HG03575 (cell line): ENCODE measurements at regions not wholly inside any gene's neighbourhood (a gene's known extent, or its start where the extent isn't known, plus 50 kb on each side); places are given as distances from the start of the nearest gene placed in this dataset.
"Not testable (repeated sequence)": the region's sequence is repeated elsewhere in the genome, so short reads cannot be mapped to it uniquely, and the experiment has no call there.

Experiments
- ATAC-seq: cut with Tn5 transposase; IDR thresholded peaks from one replicate; pipeline ENCODE4 v1.9.1; 2021; ENCODE audit not compliant: unreplicated experiment, insufficient number of reproducible peaks, low FRiP score; ENCODE audit errors: extremely low read depth

DNA sequence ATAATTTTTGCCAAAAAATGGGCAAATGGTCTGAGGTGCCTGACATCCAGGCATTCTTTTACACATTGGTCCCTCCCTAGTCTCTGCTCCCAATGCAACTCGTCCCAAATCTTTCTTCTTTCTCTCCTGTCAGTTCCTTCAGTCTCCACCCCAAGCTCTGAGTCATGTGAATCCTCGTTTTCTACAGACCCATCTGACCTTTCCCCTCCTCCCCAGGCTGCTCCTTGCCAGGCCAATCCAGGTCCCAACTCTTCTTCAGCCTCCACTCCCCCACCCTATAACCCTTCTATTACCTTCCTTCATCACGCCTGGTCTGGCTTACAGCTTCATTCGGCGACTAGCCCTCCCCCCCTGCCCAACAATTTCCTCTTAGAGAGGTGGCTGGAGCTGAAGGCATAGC lies 55.3 kb downstream of the BBS10 start:
- not testable (repeated sequence) for ATAC-seq

- ATAC-seq, result not testable (repeated sequence)
Observed at GRCh38 chr12:76292305-76292704, 55.9 kb downstream of the BBS10 start.

DNA sequence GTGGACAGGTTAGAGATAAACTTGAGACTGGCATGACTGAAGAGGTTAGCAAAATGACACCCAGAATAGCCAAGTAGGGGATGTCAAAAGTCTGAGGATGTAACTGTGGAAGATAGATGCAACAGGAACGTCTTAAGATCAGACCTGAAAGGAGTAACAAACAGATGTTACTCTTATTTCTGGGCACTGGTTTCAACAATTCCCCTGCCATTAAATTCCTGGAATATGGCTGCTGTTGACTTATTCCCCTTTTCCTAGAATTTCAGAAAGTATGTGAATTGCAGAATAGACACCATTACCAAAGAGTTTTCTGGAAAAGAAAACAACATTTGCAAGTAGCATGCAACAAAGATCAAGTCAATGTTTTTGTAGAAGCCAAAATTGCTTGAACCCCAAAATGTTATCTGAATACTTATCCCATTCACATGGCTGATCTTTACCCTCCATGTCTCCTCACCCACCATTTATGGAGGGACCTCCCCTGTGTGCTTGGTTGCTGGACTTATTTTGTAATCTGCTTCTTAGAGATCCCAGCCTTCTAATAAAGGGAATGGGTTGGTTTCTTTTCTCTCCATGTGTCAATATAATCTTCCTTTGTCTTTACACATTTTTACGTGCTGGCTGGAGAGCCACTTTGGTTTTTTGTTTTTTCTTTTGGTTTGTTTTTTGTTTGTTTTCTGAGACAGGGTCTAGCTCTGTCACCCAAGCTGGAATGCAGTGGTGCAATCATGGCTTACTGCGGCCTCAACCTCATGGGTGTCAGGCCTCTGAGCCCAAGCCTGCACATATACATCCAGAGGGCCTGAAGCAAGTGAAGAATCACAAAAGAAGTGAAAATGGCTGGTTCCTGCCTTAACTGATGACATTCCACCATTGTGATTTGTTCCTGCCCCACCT lies 57.0 kb downstream of the BBS10 start:
- no peak for ATAC-seq

DNA sequence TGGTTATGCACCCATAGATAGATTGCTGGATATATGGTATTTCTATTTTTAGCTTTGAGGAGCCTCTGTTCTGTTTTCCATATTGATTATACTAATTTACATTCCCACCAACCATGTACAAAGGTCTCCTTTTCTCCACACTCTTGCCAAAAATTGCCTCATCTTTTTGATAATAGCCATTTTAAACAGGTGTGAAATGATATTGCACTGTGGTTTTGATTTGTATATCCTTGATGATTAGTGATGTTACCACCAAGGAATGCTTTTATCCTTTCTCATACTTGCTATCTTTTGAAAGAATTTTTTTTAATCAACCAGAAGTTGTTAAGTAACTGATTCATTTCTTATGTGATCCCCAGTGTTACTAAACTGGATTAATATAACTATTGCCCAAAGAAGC lies 60.0 kb downstream of the BBS10 start:
- ATAC-seq, result no peak

DNA sequence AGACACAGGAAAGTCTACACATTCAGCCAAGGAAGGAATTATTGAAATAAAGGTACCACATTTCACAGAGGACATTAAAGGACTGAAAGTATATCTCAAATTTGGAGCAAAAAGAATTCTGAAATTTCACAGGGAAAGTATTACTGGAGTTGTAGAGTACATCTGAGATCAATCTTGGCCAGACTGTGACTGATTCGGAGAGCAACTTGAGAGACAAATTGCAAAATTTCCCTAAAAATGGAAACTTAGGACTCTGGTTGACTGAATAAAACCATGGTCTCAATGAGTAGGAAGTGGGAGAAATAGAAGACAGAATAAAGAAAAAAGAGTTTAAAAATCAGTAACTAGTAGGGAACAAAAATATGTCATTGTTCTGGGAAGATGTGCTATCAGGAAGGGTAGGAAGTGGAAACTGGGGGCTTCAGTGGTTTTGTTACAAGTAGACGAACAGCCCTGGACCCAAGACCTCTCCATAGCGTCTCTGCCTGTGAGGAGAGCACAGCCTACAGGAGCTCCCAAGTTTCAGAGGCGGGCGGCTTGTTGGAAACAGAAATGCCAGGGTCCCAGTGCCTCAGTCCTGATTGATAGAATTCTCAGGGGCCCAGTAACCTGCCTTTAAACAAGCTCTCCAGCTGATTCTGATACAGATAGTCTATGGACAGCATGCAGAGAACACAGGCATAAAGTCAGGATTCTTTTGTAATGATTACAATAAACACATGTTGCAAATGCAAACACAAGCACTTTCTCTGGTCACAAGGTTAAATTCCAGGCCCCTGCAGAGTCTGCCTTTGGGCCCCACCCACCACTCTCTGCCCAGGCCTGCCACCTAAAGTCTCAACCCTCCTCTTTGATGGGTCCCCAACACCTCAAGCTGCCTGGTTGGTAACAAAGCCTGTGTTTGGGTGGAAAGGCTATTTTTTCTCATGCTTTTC lies 63.1 kb downstream of the BBS10 start:
- no peak for ATAC-seq

DNA sequence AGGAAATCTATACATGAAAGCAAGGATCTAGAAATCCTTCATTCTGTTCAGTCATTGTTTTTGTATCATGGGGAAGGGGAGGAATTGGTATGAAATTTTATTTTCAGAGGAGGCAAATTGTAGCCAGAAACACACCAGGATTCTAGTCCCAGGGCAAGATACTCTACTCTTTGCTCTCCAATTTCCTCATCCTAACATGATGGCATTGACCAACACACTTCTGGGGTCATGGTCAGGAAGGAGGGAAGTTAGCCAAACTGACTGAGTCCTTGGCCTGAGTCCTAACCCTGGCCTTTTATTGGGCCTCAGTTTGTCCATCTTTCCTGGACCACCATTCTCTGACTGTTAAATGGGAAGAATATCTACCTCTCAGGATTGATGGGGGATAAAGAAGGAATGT lies 65.5 kb downstream of the BBS10 start:
- no peak for ATAC-seq

DNA sequence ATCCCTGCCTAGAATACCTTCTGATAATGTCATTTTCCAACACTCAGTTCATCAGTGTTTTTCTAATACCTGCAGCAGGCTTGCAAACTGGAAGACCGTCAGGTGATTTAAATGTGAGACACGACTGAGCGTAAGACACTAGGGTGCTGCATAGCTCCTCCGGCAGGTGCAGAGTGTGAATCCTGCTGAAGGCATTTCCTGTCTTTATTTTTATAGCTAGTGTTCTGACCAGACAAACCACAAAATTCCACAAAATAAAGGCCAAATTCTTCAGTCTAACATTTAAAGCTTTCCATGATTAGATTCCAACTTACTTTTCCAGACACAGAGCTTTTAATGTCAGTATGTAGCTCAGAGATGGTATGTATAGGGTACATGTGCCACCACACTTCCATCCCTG lies 70.7 kb downstream of the BBS10 start:
- ATAC-seq, result no peak

DNA sequence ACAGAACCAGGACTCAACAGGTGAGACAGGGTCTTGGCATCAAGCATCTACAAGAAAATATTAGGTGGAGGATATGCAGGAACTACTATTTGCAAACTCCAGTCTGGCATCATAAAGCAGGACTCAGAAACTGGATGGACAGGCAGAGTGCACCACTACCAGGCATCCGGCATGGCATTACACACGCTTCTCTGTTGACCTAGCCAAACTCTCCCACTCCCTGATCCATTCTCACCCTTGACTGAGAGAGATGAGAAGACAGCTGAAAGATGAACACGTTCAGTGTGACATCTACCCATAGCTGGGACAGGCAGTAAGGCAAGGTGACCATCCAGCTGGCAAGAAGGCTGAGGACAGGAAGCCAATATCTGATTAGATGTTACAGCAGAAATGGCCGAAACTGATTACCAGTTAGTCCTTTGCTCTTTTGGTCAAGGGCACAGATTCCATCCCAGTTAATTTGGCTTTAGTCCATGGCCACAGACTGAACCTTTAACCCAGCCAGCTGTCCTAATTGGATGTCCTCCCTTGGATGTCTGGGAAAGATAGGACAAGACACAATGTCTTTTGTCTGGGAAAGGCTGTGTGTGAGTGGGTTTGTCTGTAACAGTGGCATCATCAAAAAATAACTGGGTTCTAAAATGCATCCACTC lies 71.6 kb downstream of the BBS10 start:
- ATAC-seq, result no peak

DNA sequence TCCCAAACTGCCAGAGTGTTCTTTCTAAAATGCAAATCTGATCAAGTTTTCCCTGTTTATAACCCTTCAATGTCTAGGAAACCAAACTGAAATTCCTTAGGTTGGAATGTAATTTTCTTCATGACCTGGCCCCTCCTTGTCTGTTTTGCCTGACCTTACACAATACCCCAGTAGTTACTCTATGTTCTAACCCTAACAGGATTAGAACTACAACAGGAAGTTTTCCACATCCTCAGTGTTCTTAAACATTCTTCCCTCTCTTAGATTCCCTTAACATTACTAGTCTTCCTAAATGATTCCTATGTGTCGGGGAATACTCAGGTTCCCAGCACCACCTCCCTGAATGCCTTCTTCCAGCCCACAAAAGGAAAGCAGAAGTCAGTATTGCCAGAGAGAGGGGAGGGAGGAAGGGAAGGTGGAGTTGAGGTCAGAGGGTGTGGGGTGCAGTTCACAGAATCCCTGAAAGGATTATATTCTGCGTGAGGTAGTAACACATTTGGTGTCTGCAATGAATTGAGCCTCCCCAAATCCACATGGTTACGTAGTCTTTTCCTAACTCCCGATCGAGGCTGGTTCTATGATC lies 72.6 kb downstream of the BBS10 start:
- no peak for ATAC-seq

DNA sequence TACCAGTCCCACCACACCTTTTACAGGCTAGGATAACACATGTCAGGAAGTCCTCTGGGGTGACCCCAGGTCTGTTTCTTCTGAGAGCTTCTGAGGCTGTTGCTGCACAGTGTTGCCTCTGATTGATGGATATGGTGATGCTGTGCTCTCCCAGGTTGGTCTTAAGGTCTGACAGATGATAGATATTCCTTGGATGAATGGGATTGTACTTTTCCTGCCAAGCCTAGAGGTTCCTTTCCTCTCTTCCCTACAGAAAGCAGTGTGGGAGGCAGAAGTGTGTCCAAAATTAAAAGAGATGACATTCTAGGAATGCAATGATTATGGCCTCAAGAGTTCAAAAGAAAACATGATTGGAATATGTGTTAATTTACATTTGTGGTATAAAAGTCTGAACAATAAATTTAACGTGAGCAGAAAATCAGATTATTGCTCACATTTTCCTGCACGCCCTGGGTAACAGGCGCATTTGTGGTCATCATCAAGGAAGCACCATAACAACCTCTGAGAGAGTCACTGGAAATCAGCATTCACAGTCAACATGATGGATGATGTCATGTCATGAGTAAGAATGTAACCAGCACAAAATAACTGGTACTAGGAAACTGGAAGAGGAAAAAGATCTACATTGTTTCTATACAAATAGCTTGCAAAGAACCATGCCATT lies 73.7 kb downstream of the BBS10 start:
- ATAC-seq, result no peak

- ATAC-seq, result no peak
Observed at GRCh38 chr12:76272287-76272686, 75.9 kb downstream of the BBS10 start.

DNA sequence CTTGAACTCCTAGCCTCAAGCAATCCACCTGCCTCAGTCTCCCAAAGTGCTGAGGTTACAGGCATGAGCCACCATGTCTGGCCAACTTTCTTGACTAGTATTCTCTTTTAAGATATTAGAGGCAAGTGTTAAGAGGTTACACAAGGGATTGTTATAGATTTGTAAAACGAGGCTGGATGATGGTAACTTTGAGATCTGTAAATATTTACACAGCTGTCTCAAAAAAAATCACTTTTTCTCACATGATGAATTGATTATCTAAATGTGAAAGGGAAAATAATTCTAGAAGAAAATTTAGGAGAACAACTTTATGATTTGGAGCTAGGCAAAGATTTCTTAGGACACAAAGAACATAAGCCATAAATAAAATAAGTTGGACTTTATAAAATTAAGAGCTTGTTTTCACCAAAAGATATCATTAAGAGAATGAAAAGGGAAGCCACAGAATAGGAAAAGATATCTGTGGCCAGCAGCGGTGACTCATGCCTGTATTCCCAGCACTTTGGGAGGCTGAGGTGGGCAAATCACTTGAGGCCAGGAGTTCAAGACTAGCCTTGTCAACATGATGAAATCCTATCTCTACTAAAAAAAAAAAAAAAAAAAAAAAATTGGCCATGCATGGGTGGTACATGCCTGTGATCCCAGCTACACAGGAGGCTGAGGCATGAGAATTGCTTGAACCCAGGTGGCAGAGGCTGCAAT lies 77.4 kb downstream of the BBS10 start:
- no peak for ATAC-seq

DNA sequence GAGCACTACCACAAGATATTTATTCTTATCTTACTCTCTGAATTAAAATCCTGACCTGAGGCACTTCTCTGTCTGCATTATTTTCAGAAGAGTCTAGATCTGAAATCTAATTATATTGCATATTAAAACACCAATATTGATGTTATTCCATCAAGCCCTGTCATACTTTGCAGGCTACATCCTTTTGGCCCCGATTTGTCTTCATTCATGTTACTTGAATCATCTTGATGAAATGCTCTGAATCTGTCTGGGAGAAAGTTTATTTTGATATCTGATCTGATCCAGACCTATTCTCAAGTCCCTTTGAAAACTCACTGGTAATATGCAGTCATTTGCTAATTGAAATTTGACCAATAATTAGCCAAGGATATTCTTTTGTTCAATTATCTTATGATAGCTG lies 79.9 kb downstream of the BBS10 start:
- ATAC-seq, result no peak

DNA sequence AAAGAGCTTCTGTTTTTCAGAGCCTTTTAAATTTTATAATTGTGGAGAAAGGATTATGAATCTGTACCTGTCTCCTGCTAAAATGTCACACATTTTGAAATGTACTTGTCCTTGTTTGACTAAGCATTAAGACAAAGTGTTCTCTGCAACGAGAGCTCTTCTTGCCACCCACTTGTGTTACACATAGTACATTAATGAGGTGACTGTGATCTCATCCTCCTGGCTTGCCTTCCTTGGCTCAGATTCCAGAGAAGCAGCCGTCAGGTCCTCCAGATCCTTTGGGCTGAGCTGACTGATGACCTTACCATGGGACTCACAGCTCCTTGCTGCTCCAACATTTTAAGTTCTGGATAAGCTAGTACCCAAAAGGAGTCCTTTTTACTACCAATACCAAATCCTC lies 81.4 kb downstream of the BBS10 start:
- no peak for ATAC-seq

GRCh38 chr12:76265424-76266180 lies 82.6 kb downstream of the BBS10 start:
- no peak for ATAC-seq

DNA sequence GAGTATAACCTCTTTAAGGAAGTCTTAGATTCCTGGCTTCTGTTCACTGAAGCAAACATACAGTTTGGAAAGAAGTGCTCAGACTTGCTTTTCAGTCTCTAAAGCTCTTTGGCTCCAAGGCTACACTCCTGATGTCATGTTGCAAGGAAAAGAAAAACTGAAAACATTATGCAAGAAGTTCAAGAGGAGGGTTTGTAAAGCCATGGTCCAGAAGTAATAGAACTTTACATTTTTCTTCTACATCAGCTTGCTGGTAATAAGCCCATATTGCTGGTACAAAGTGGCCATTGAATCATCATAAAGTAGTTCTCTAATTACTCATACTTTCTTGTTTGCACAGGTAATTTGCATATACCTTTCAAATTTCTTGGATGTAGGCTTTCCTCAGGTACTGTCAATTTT lies 83.6 kb downstream of the BBS10 start:
- ATAC-seq, result no peak

- no peak for ATAC-seq
Observed at GRCh38 chr12:76263696-76264095, 84.5 kb downstream of the BBS10 start.

DNA sequence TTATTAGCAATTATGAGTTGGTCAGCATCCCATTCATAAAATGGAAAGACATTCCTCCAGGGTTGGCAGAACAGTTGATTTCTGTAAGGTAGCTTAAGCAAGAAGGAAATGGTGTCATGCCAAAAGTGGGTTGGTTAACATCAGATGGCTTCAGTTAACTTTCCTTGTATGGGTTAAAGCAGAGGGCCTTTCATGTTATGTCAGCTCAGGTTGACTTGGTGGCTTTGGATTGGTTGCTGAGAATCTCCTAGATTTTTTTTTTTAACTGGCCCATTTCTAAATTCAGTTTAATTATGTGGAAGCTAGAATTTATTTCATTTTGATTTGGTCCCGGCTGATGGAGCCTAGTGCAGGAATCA lies 87.8 kb downstream of the BBS10 start:
- no peak for ATAC-seq
